Neural progenitor cell (in vitro differentiated cells): ENCODE measurements at regions not wholly inside any gene's neighbourhood (a gene's known extent, or its start where the extent isn't known, plus 50 kb on each side); places are given as distances from the start of the nearest gene placed in this dataset.

Experiments
- DNase-seq: peaks from one replicate; pipeline ENCODE4 v3.0.0-alpha.2; 2016; ENCODE audit warnings: low spot score
- H2AFZ ChIP-seq: fragments of 200-600 bp; sonication (generic); replicated peaks from 2 replicates; pipeline ENCODE4 v1.6.1; 2016; ENCODE audit warnings: antibody characterized with exemption
- H3F3A ChIP-seq: fragments of 200-600 bp; sonication (generic); 2 replicates; pipeline ENCODE4 v1.6.1; 2016; ENCODE audit warnings: antibody characterized with exemption, low read depth
- H3K27ac ChIP-seq: fragments of 200-600 bp; sonication (generic); 2 replicates; pipeline ENCODE4 v1.5.1; 2016; ENCODE audit warnings: mild to moderate bottlenecking
- H3K27me3 ChIP-seq: fragments of 200-600 bp; sonication (generic); 2 replicates; pipeline ENCODE4 v1.6.1; 2016; ENCODE audit warnings: mild to moderate bottlenecking, moderate library complexity
- H3K36me3 ChIP-seq: fragments of 200-600 bp; sonication (generic); 2 replicates; pipeline ENCODE4 v1.5.1; 2016
- H3K4me1 ChIP-seq: fragments of 200-600 bp; sonication (generic); 2 replicates; pipeline ENCODE4 v1.6.1; 2016; ENCODE audit warnings: mixed run types
- H3K4me2 ChIP-seq: fragments of 200-600 bp; sonication (generic); 2 replicates; pipeline ENCODE4 v1.6.1; 2016
- H3K4me3 ChIP-seq: fragments of 200-600 bp; sonication (generic); 2 replicates; pipeline ENCODE4 v1.5.1; 2016
- H3K79me2 ChIP-seq: fragments of 200-600 bp; sonication (generic); 2 replicates; pipeline ENCODE4 v1.6.1; 2016; ENCODE audit warnings: low read depth
- H3K9ac ChIP-seq: fragments of 200-600 bp; sonication (generic); 2 replicates; pipeline ENCODE4 v1.6.1; 2016
- H3K9me3 ChIP-seq: fragments of 200-600 bp; sonication (generic); 2 replicates; pipeline ENCODE4 v1.5.1; 2016; ENCODE audit warnings: low read depth
- H4K20me1 ChIP-seq: fragments of 200-600 bp; sonication (generic); 2 replicates; pipeline ENCODE4 v1.6.1; 2016; ENCODE audit warnings: low read depth
- H3K27ac Mint-ChIP-seq: 3 replicates; pipeline ENCODE4 v1.8.0; 2021; ENCODE audit warnings: mixed read lengths
- H3K27me3 Mint-ChIP-seq: 2 replicates; pipeline ENCODE4 v1.8.0; 2022; ENCODE audit warnings: low read depth, mild to moderate bottlenecking, inconsistent platforms, moderate library complexity, mixed read lengths; ENCODE audit not compliant: insufficient read depth
- H3K36me3 Mint-ChIP-seq: 3 replicates; pipeline ENCODE4 v1.8.0; 2021; ENCODE audit warnings: mixed read lengths
- H3K4me1 Mint-ChIP-seq: 3 replicates; pipeline ENCODE4 v1.8.0; 2021; ENCODE audit warnings: mixed read lengths
- H3K4me3 Mint-ChIP-seq: 3 replicates; pipeline ENCODE4 v1.8.0; 2021; ENCODE audit warnings: mild to moderate bottlenecking, moderate library complexity, mixed read lengths
- H3K9me3 Mint-ChIP-seq: 3 replicates; pipeline ENCODE4 v1.8.0; 2020; ENCODE audit warnings: mixed read lengths
- EZH2 ChIP-seq: fragments of 200-600 bp; sonication (generic); IDR thresholded peaks from 2 replicates; pipeline ENCODE4 v1.6.1; 2017; ENCODE audit warnings: antibody characterized with exemption, mild to moderate bottlenecking, moderate library complexity
- EZH2phosphoT487 ChIP-seq: fragments of 200-600 bp; sonication (generic); IDR thresholded peaks from 2 replicates; pipeline ENCODE4 v1.6.1; 2017; ENCODE audit warnings: antibody characterized with exemption
- TF ChIP-seq, protein P1 (sequence below): fragments of 200-600 bp; sonication (generic); IDR thresholded peaks from 2 replicates; pipeline ENCODE4 v1.5.1; 2017; ENCODE audit warnings: antibody characterized with exemption, mild to moderate bottlenecking

DNA sequence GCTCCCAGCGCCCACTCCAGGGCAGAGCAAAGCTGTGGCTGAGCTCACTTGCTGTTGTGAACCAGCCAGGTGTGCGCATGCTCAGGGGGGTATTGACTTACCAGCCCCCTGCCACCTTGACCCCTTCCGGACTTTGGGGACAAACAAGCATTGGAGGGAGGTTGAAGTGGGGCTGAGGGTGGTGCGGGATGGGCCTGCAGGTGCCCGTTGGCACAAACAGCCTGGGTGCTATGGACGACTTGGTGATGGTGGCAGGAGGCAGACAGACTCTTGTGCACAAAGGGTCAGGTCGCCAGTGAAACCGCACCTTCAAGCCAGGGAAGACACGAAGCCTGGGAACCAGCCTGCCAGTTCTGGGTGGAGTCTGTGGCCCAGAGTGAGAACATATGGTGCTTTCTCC lies 858.5 kb upstream of the PTPRD start:
- Mint-ChIP-seq H3K4me3 (no peak overlapping the region), H3K27ac (no peak overlapping the region)
- H2AFZ ChIP-seq = no peak overlapping the region

DNA sequence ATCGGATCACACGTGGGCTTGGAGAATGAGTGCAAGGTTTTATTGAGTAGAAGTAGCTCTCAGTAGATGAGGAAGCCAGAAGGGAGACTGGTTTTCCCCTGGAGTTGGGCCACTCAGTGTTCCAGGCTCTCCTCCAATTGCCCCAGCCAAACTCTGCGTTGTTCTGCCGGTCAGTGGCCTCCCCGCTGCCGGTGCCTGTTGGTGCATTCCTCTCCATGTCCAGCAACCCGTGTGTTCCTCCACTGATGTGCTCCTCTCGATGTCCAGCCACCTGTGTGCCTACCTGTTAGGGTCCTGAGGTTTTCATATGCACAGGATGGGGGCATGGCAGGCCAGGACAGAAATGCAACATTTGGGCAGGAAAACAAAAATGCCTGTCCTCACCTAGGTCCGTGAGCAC lies 888.0 kb upstream of the PTPRD start:
- H4K20me1 ChIP-seq = no peaks in the 10 kb centered on the region
- H3K79me2 ChIP-seq = no peaks in the 10 kb centered on the region
- H3K9ac ChIP-seq = no peak overlapping the region
- no peaks in the 10 kb centered on the region for H3K4me1 Mint-ChIP-seq
- H3K36me3 Mint-ChIP-seq = no peaks in the 10 kb centered on the region
- no peak overlapping the region for H3K4me3 Mint-ChIP-seq
- H3K27me3 ChIP-seq = no peaks in the 10 kb centered on the region
- no peaks in the 10 kb centered on the region for H3F3A ChIP-seq
- H3K4me1 ChIP-seq = no peaks in the 10 kb centered on the region
- DNase-seq = no peak
- no peak for TF ChIP-seq EZH2phosphoT487
- no peak for TF ChIP-seq EZH2
- TF ChIP-seq, protein P1, sequence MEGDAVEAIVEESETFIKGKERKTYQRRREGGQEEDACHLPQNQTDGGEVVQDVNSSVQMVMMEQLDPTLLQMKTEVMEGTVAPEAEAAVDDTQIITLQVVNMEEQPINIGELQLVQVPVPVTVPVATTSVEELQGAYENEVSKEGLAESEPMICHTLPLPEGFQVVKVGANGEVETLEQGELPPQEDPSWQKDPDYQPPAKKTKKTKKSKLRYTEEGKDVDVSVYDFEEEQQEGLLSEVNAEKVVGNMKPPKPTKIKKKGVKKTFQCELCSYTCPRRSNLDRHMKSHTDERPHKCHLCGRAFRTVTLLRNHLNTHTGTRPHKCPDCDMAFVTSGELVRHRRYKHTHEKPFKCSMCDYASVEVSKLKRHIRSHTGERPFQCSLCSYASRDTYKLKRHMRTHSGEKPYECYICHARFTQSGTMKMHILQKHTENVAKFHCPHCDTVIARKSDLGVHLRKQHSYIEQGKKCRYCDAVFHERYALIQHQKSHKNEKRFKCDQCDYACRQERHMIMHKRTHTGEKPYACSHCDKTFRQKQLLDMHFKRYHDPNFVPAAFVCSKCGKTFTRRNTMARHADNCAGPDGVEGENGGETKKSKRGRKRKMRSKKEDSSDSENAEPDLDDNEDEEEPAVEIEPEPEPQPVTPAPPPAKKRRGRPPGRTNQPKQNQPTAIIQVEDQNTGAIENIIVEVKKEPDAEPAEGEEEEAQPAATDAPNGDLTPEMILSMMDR = no peak
- no peaks in the 10 kb centered on the region for H3K9me3 Mint-ChIP-seq
- H3K4me3 ChIP-seq = no peak overlapping the region
- no peak overlapping the region for H3K4me2 ChIP-seq
- H3K9me3 ChIP-seq = no peaks in the 10 kb centered on the region
- H2AFZ ChIP-seq = peak overlapping the region; percentile 50
- H3K36me3 ChIP-seq = no peaks in the 10 kb centered on the region
- no peak overlapping the region for H3K27ac ChIP-seq
- no peak overlapping the region for H3K27ac Mint-ChIP-seq
- H3K27me3 Mint-ChIP-seq = no peaks in the 10 kb centered on the region

More for the DNA sequence above, 858.5 kb upstream of the PTPRD start:
- Histone ChIP-seq H3K79me2 (no peaks in the 10 kb centered on the region), H3K4me2 (no peak overlapping the region), H3K4me3 (no peak overlapping the region), H3K4me1 (no peaks in the 10 kb centered on the region), H4K20me1 (no peaks in the 10 kb centered on the region), H3F3A (no peaks in the 10 kb centered on the region), H3K27ac (no peak overlapping the region), H3K36me3 (no peaks in the 10 kb centered on the region), H3K9ac (no peak overlapping the region), H3K27me3 (no peaks in the 10 kb centered on the region), H3K9me3 (no peaks in the 10 kb centered on the region)
- TF ChIP-seq EZH2 = no peak
- TF ChIP-seq, protein P1 = no peak
- H3K36me3 Mint-ChIP-seq = no peaks in the 10 kb centered on the region
- no peaks in the 10 kb centered on the region for H3K27me3 Mint-ChIP-seq
- peaks cover 2% of the 10 kb centered on the region for H3K4me1 Mint-ChIP-seq
- no peak for DNase-seq
- H3K9me3 Mint-ChIP-seq = no peaks in the 10 kb centered on the region

DNA sequence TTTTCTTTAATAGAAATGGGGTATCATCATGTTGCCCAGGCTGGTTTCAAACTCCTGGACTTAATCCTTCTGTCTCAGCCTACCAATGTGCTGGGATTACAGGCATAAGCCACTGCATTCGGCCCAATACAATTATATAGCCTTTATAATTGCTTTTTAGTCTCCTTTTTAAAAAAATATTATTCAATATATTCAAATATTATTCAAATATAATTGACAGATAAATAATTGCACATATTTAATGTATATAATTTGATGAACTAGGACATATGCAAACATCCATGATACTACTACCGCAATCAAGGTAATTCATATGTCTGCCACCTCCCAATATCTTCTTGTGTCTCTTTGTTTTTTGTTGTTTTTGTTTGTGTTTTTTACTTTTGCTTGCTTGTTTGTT lies 894.2 kb upstream of the PTPRD start:
- no peaks in the 10 kb centered on the region for H3K9me3 ChIP-seq
- Mint-ChIP-seq H3K9me3 (no peaks in the 10 kb centered on the region), H3K27me3 (no peaks in the 10 kb centered on the region), H3K4me3 (no peak overlapping the region), H3K4me1 (no peaks in the 10 kb centered on the region), H3K27ac (no peak overlapping the region), H3K36me3 (no peaks in the 10 kb centered on the region)
- H3K36me3 ChIP-seq = no peaks in the 10 kb centered on the region
- DNase-seq = no peak
- no peaks in the 10 kb centered on the region for H4K20me1 ChIP-seq
- no peaks in the 10 kb centered on the region for H3K4me1 ChIP-seq
- TF ChIP-seq, protein P1 = no peak
- TF ChIP-seq EZH2 (no peak), EZH2phosphoT487 (no peak)
- no peak overlapping the region for H3K9ac ChIP-seq
- H3K4me3 ChIP-seq = no peak overlapping the region
- H3F3A ChIP-seq = no peaks in the 10 kb centered on the region
- H3K27me3 ChIP-seq = no peaks in the 10 kb centered on the region
- no peak overlapping the region for H3K4me2 ChIP-seq
- no peak overlapping the region for H3K27ac ChIP-seq
- no peaks in the 10 kb centered on the region for H3K79me2 ChIP-seq
- no peak overlapping the region for H2AFZ ChIP-seq

DNA sequence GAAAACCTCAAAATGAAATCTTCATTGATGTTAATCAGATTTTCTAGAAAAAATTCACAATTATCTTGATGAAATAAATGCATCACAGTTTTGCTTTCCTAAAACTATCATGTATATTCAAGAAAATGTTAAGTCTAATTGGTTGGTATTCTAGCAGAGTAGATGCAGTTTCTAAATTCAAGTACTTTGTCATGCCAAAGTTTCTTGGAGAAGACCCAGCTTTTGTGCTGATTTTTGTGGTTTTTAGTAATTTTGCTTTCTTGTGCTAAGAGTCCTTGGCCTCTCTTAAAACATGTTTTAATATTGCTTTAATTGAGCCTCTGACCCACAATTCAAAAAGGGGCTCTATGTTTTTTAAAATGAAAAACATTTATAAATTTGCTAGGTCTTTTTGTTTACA lies 924.8 kb upstream of the PTPRD start:
- Mint-ChIP-seq H3K9me3 (no peaks in the 10 kb centered on the region), H3K4me3 (no peak overlapping the region), H3K36me3 (no peaks in the 10 kb centered on the region), H3K4me1 (no peaks in the 10 kb centered on the region), H3K27ac (no peak overlapping the region), H3K27me3 (no peaks in the 10 kb centered on the region)
- no peak overlapping the region for H3K4me2 ChIP-seq
- H3K9me3 ChIP-seq = no peaks in the 10 kb centered on the region
- H3K36me3 ChIP-seq = no peaks in the 10 kb centered on the region
- no peaks in the 10 kb centered on the region for H3K4me1 ChIP-seq
- H3K4me3 ChIP-seq = no peak overlapping the region
- H3K9ac ChIP-seq = no peak overlapping the region
- no peak overlapping the region for H3K27ac ChIP-seq
- no peak overlapping the region for H2AFZ ChIP-seq
- DNase-seq = no peak
- H3K27me3 ChIP-seq = no peaks in the 10 kb centered on the region
- H3K79me2 ChIP-seq = no peaks in the 10 kb centered on the region
- no peaks in the 10 kb centered on the region for H3F3A ChIP-seq
- TF ChIP-seq EZH2phosphoT487 = no peak
- TF ChIP-seq, protein P1 = no peak
- no peak for TF ChIP-seq EZH2
- no peaks in the 10 kb centered on the region for H4K20me1 ChIP-seq
